ENCODE measurements at regions not wholly inside any gene's neighbourhood (a gene's known extent, or its start where the extent isn't known, plus 50 kb on each side); places are given as distances from the start of the nearest gene placed in this dataset.

DNA sequence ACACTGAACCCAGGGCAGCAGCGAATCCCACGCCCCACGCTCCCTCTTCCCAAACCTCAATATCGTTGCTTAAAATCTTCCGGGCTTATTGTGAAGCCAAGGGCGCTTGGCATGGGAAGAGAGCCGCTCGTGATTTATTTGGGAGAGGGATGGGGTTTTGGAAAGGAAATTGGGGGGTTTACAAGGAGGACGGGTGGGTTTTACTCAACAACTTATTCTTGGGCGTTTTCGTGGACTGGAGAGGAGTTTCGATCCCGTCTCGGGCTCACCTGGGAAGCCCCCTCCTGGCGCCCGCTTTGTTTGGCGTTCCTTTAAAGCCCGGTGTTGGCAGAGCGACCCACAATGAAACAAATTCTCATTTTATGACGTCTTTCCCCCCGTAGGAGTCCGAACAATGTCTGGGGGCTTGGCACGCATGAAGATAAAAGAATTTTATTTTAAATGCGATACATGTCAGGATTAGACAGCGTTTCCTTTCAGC, 135.3 kb downstream of the INSIG2 start:
- DNase-seq, result no peak

DNA sequence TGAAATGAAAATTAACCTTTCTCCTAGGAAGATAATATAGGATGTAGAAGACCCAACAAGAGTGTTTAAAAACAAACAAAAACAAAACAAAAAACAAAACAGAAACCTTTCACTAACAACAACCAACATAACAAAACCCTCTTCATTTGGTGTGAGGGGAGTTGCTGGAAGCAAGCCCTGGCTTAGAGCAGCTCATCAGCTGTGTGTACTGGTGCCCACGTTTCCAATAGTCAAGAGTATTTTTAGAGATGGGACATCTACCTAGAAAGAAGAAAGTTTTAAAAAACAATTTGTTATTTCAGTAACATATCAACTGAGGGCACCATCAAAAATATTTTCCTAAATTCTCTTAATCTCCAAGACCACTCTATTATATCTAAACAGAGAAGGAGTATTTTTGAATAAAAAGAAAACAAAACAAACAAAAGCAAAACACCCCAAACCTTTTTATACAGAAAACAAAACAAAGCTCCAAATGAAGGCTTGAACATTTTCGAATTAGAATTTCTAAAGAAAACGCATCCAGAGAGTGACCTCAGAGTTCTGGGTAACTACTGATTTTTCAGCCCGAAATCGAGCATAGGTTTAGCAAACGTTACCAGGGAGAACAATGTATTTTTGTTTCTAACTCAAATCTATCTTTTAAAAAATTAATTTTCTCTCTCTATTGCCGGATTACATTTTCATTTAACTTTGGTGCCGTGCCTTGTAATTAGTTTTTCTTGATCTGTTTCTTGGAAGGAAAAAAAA, 134.6 kb downstream of the INSIG2 start:
- DNase-seq, result no peak

DNA sequence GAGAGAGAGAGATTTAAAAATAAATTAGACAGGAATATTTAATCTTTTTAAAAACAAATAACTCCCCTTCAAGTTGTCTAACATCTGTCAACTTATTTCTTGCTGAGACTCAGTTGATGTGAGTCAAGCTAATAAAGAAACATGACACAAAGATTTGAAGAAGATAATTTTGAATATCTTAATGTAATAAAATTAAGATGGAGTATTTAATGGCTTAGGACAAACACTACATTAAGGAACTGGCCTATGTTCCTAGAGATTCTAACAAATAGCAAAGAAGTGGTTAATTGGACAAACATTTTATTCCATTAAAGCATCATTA, 134.0 kb downstream of the INSIG2 start:
- no peak for DNase-seq

DNA sequence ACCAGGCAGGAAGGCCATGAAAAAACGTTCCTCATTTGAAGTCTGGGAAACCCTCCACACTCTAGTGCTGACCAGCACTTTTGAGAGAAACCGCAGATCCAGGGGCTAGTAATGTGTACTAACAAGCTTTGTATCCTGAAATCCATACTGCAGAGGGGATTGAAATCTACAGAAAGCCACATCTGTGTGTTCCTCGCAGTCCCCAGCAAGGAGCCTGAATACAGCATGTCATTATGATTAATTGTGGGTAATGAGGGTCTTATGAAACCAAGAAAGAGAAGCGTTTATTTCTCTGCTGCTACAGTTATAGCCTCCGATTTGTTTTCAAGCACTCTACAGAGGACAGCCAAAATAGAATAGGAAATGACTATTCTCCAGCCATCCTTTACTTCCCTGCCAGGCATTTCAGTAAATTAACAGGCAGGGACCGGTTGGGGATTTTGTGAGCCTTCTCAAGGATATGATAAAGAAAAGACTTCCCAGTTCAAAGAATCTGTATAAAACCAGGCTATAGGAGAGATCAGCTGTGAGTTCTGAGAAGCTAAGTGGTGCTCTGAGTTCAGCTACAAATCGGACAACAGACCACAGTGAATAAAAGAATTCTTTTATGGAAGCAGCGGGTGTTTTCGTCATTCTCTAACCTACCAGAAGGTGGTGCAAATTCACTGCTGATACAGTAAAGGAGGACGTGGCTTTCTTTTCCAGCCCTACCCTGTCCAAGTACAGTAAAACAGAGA, 133.4 kb downstream of the INSIG2 start:
- DNase-seq, result peak; percentile 85

DNA sequence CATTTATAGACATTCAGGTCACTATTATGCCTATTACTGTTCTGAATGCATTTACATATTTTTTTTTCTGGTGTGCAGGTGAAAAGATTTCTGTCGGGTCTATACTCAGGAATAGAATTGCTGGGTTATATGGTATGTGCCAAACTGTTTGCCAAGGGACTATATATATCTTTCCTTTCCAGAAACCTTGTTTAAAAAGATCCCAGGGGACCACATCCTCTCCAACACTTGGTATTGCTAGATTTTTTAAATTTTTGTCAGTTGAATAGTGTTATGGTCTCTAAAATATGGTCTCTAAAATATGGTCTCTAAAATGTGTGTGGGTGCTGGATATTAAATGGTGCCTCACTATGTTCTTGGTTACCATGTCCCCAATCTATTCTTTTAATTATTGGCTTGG, 131.3 kb downstream of the INSIG2 start:
- DNase-seq, result no peak

DNA sequence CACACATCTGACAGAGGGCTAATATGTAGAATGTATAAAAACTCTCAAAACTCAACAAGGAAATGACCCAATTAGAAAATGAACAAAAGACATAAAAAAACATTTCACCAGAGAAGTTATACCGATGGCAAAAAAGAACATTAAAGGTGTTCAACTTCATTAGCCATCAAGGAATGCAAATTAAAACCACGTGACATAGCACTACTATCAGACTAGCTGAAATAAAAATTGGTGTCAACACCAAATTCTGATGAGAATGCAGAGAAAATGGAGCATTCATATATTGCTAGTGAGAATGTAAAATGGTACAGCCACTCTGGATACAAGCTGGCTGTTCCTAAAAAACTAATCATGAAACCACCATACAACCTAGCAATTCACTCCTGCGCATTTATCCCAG, 128.0 kb downstream of the INSIG2 start:
- no peak for DNase-seq

DNA sequence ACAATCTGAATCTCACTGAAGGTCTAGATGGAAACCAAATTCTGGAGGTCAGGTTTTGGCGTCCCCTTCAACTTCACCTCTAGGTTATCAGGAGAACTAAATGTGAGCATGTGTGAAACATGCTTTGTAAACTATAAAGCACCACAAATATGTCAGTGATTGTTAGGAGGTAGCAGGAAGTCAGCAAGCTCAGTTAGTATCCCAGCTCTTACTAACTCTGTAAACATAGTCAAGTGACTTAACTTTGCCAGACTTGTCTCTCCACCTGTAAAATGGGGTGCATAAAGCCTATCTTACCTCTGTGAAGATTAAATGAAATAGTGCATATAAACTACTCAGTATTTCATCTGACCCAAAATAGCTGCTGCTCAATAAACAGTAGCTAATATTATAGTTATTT, 121.5 kb downstream of the INSIG2 start:
- DNase-seq, result no peak

DNA sequence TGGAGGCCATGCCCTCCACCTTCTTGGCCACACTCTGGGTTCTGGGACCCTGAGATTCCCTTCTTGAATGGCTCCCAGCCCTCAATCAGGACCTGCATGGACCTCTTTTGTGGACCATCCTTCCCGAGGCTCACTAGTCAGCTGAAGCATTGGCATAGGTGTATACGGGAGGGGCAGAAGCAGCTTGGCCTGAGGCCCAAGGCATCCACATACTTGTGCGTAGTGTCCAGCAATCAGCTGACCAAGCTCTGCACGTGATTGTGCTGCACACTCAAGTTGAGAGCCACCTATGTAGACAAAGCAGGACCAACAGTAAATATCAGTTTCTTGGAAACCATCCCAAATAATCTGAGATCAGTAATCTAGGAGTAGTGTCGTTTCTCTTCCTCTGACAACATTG, 119.6 kb downstream of the INSIG2 start:
- DNase-seq, result no peak

DNA sequence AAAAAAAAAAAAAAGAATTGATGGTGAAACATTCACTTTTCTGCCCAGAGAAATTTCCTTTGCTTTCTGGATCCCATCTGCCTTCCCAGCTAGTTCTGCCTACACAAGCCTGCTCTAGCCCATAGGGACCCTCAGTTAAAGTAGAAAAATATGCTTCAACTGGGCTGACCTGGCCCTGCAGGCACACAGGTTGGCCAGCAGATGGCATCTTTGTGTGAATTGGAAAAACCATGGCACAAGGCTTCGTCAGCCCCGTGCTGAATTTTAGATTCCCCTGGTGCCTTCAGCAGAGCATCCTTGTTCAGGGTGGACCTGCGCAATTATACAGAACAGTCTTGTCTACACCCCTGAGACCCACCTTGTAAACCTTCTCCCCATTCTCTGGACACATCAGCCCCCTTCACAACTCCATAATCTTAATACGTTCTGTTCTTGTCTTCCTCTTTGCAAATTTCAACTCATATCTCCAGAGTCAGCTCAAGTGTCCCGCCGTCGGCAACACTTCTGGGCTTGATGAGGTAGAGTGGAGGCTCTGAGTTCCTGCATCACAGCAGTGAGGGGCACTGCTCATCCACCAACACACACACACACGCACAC, 114.5 kb downstream of the INSIG2 start:
- peak; percentile 79 for DNase-seq

DNA sequence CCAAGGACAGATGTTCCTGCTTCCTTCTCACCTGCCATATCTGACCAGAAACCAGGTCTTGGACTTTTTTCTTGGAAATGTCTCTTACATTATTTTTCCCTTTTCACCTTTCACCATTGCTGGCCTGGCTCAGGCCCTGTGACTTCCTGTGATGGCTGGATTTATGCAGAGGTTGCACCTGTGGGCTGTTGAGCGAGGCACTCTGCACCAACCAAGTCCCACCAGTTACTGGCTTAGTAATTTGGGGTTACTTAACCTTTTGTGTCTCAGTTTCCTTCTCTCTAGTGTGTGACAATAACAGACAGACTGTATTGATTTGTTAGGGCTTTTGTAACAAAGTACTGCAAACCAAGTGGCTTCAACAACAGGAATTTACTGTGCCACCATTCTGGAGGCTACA, 110.0 kb downstream of the INSIG2 start:
- DNase-seq, result no peak

DNA sequence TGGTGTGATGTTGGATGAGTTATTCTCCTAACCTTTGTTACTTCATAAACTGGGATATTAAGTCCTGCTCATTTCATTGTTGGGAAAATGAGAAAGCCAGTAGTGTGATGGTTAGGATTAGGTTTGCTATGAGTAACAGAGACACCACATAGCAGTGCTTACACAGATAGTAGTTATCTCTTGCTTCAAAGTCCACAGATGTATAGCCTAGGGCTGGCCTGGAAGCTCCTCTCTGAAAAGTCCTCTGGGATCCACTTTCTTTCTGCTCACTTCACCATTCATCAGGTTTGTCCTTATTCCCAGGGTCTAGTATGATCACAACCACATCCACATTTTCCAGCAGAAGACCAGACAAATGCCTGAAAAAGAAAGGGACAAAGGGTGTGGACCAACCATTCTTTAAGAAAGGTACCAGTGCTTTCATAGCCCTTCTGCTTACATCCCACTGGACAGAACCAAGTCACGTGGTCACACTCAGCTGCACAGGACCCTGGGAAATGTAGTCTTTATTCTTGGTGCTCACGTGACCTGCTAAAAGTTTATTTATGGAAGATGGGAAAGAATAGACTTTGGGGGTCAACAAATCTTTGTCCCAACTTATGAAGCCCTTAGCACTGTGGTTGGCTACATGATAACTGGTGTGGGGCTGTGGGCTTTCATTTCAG, 108.9 kb downstream of the INSIG2 start:
- peak; percentile 52 for DNase-seq

DNA sequence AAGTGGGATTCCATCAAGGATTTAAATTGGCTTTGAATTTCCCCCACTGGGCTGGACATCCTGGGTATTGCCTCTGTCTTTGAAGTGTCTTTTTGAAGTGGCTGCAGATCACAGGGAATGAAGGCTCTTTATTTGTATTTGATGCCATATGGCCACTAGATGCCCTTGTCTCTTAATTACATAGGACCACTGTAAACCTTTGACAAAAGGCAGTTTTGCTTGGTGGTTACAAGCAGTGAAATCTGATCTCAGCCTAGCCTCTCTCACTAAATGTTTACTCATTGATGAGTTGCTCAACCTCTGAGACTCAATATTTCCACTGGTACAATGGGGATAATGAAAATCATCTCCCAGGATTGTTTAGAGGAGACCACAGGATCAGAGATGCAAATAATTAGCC, 102.2 kb downstream of the INSIG2 start:
- DNase-seq, result peak; percentile 96

DNA sequence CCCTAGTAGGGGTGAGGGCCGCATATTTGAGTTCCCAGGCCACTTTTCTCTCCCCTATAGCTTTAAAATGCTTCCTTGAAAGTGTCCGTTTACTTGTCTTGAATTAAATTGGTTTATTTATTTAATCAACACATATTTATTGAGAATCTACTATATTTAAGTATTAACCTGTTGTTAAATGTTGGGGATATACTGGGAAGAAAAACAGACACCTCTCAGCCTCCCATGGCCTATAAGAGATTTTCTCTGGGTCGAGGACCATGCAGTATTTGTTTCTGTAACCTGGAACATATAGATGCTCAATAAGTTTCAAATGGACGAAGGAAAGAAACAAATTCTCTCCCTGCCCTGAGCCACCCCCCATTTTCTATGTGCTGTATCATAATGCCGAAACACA, 98.6 kb downstream of the INSIG2 start:
- no peak for DNase-seq

DNA sequence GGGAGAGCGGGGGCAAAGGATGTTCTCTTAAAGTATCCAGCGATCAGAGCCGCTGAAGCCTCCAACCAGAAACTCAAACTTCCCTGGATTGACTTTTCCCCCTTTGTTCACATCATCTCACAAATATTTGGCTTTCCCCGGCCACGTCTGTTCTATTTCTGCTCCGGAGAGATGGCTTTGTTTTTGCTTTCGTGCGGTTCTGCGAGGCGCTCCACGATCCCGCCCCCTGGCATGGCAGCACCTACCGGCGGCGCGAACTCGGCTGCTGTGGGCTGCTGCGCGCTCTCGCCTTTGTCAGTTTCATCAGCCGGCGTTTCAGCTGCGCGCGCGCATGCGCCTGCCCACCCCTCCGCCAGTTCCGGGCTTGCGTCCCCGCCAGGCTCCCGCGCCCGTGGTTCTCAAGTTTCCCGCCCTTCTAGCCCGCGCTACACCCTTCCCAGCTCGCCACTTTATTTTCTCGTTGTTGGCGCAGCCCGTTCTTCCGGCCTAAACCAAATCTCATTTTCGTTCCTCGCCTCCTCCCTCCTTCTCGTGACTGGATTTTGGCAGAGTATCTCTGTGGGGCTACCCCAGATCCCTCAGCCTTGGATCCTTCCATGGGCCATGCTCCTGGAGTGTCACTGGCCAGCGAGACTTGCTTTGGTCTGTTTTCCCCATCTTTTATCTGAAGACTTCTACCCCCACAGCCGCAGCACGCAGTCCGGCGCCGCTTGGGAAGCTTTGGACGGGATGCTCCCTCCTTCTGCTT, 98.0 kb downstream of the INSIG2 start:
- peak; percentile 90 for DNase-seq

DNA sequence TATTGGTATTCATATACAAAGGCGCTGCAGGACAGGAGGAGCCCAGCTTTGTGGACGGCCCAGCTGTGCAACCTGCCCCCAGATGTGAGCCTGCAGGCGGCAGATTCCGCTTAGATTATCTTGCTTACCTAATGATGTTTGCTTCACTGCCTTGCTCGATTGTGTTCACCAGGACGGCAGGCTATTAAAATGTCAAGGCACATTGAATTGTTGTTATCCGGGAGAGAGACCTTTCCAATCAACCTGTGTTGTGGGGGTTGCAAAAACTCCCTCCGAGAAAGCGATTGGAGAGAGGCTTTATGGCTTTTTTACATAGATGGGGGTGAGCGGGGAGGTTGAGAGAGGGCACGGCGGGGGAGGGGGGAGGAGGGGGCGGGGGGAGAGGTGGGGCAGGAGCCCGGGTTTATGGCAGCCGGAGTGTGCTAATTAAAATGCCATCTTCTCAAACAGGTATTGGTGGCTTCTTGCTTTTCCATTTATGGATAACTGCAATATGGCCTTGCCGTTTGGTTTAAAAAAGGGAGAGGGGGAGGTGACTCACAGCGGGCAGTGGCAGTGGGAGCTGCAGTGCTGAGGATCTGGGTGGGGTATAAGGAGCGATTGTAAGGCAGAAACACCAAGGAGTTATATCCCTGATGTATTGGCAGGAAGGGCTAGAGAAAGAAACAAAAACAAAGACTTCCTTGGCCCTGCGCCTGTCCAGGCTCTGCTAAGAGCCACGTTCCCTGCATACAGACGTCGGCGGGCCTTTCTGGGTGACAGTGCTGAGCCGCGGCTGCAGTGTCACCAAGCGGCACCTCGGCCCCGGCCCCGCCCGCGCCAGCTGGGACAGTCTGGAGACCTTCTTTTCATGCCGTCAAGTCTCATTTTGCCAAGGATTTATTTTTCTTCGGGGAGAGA, 97.2 kb downstream of the INSIG2 start:
- peak; percentile 80 for DNase-seq

DNA sequence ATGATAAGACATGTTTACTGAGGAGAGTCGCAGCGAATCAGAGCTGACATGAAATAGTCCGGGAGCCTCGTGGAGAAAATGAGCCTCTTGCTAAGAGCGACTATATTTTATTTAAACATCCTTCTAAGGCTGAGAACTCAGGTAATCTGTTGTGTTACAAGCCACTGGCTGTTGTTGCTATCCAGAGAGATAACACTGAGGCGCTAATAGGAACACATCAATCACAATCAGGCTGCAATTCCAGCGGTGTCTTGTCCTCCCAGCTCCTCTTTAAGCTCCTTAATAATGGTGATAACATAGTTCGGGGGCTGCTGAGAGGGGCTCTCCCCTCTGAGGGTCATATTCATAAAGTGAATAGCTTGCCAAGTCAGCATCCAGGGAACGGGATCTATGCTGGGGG, 95.1 kb downstream of the INSIG2 start:
- DNase-seq, result no peak

DNA sequence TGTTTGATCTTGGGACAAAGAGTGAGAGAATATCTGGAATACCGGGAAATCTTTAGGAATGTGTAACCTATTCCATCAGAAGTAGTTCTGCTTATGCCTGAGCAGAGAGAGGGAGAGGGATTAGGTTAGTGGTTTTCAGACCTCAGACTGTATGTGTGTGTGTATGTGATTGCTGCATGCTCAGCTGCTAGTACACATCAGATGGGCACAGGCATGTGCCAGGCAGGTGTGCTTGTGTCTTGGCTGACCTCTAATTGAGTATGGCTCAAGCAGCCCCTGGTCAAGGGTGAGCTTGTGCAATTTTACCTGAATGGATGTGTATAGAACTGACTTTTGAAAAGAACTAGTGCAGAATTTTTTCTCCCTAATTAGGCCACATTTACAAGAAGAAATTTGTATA, 91.2 kb downstream of the INSIG2 start:
- DNase-seq, result no peak

DNA sequence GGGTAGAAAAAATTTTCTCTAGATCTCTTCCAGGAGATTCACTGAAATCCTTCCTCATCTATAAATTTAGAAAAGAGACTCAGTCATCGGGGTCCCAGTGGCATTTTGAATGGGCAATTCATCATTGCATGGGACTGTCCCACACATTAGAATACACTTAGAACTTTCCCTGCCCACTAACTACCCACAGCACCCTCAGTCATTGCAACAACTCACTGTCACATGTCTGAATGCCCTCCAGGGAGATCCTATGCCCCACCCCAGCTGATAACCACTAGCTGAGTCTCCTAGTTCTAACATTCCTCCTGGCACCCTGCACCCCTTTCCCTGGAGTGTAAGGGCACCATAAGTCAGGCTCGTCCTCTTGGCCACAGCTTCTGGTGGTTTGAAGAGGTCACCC, 89.6 kb downstream of the INSIG2 start:
- no peak for DNase-seq

DNA sequence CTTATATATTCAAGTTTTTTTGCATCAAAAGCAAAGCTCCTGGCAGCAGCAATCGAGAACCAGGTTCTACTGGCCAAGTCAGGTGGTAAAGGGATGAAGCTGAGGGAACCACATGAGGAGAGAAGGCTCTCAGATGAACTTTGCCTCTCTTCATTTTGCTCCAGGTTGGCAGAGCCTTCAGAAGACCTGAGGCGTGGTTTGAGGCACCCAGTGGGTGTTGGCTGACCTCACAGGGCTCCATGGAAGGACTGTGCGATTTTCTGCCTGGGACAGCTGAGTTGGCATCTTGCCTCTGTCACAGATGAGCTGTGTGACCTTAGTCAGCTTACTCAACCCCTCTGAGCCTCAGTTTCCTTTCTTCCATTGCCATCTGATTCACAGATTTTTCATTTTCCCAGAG, 89.0 kb downstream of the INSIG2 start:
- DNase-seq, result no peak

DNA sequence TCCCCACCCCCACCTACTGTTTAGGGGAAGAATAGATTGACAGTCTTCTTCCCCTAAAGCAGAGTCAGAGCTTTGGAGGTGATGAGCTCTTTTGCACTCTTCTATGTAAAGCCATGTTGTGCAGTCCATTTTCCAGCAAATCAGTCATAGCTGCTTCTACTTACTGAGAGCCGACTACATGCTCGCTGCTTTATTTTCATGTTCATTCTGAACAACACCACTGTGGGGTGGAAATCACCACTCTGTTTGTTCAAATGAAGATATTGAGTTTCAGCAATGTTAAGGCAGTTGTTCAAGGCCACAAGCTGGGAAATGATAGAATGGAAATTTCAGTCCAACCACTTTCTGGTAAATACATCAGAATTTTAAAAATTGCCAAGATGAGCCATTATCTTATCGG, 88.3 kb downstream of the INSIG2 start:
- no peak for DNase-seq

DNA sequence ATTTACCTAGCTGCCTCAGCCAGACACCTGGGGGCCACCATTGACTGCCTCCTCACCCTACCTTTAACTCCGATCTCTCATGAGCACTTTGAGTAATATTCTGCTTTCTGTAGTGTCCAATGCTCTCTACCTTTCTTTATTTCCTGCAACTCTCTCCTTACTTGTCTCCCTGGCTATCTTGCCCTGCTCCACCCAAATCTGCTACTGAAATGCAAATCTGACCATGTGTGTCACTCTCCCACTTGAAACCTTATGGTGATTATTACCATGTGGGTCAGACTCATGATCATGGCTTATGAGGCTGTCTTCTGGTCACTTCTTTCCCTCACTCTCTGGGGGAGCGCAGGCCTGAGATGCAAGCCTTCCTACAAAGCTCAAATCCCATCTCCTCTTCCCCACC, 83.3 kb downstream of the INSIG2 start:
- DNase-seq, result no peak
